B cell (primary cell): ENCODE measurements at regions not wholly inside any gene's neighbourhood (a gene's known extent, or its start where the extent isn't known, plus 50 kb on each side); places are given as distances from the start of the nearest gene placed in this dataset.

Experiments used
- CTCF ChIP-seq: fragments of 200-600 bp; IDR thresholded peaks from one replicate; pipeline ENCODE4 v1.8.0; 2022; ENCODE audit warnings: antibody characterized with exemption, mild to moderate bottlenecking
- EZH2 ChIP-seq: IDR thresholded peaks from 2 replicates; pipeline ENCODE4 v1.6.1; 2012; ENCODE audit warnings: borderline replicate concordance, low read depth, mild to moderate bottlenecking, moderate library complexity, low read length; ENCODE audit not compliant: insufficient read depth, poor library complexity, severe bottlenecking

- TF ChIP-seq CTCF: no peak
- no peak for TF ChIP-seq EZH2
Measured at GRCh38 chr2:236883819-236884218, 201.9 kb upstream of the COPS8 start.
